Fibroblast of skin of right quadriceps (primary cell): ENCODE measurements at regions not wholly inside any gene's neighbourhood (a gene's known extent, or its start where the extent isn't known, plus 50 kb on each side); places are given as distances from the start of the nearest gene placed in this dataset.
"Not testable (repeated sequence)": the region's sequence is repeated elsewhere in the genome, so short reads cannot be mapped to it uniquely, and the experiment has no call there.

Source experiments
- DNase-seq: peaks from one replicate; pipeline ENCODE4 v3.0.0-alpha.2; 2013

DNA sequence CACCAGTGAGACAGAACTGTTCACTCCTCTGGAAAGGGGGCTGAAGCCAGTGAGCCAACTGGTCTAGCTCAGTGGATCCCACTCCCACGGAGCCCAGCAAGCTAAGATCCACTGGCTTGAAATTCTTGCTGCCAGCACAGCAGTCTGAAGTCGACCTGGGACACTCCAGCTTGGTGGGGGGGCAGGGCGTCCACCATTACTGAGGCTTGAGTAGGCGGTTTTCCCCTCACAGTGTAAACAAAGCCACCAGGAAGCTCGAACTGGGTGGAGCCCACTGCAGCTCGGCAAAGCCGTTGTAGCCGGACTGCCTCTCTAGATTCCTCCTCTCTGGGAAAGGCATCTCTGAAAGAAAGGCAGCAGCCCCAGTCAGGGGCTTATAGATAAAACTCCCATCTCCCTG, 52.3 kb upstream of the BBX start:
- DNase-seq, result not testable (repeated sequence)
